ENCODE measurements at regions not wholly inside any gene's neighbourhood (a gene's known extent, or its start where the extent isn't known, plus 50 kb on each side); places are given as distances from the start of the nearest gene placed in this dataset.

- Histone ChIP-seq H3K9me3 (ENCODE audit: control insufficient read depth in 1 of 2, insufficient read depth in 1 of 2, low read length in 2 of 2) (no peaks in the 10 kb centered on the region), H3K4me3 (ENCODE audit: low read length) (no peak overlapping the region), H3K4me1 (ENCODE audit: insufficient read depth, low read length) (no peaks in the 10 kb centered on the region), H3K27me3 (ENCODE audit: control insufficient read depth in 1 of 2, insufficient read depth in 2 of 2, low read length in 2 of 2) (no peaks in the 10 kb centered on the region), H3K36me3 (ENCODE audit: insufficient read depth, low read length) (no peaks in the 10 kb centered on the region), H3K27ac (ENCODE audit: low read depth in 1 of 2, low read length in 2 of 2) (no peak overlapping the region)
- no peaks in the 10 kb centered on the region for H3K9me3 Mint-ChIP-seq
- H3K4me3 Mint-ChIP-seq, result no peak overlapping the region
- intact Hi-C loops (cut with DNase I, micrococcal nuclease), result no loop called here
- TF ChIP-seq, protein P1, sequence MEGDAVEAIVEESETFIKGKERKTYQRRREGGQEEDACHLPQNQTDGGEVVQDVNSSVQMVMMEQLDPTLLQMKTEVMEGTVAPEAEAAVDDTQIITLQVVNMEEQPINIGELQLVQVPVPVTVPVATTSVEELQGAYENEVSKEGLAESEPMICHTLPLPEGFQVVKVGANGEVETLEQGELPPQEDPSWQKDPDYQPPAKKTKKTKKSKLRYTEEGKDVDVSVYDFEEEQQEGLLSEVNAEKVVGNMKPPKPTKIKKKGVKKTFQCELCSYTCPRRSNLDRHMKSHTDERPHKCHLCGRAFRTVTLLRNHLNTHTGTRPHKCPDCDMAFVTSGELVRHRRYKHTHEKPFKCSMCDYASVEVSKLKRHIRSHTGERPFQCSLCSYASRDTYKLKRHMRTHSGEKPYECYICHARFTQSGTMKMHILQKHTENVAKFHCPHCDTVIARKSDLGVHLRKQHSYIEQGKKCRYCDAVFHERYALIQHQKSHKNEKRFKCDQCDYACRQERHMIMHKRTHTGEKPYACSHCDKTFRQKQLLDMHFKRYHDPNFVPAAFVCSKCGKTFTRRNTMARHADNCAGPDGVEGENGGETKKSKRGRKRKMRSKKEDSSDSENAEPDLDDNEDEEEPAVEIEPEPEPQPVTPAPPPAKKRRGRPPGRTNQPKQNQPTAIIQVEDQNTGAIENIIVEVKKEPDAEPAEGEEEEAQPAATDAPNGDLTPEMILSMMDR (IDR thresholded peaks at IDR 0.05), result no peak
- no peaks in the 10 kb centered on the region for H3K27me3 Mint-ChIP-seq
- POLR2A ChIA-PET, result interaction anchor here (1.2 to 1.9 kb wide), 2 partner anchors 12 to 21 kb away, joined by 3 to 4 read pairs; no protein-coding TSS in a partner anchor
- no peaks in the 10 kb centered on the region for H3K36me3 Mint-ChIP-seq (ENCODE audit: low read depth)
- ATAC-seq (ENCODE audit: poor library complexity) (no peak), DNase-seq (no peak)
- H3K4me1 Mint-ChIP-seq (ENCODE audit: low read depth), result peaks cover 9% of the 10 kb centered on the region
- H3K27ac Mint-ChIP-seq, result no peak overlapping the region
- CTCF ChIA-PET, result interaction anchor here (2.0 kb wide), 1 partner anchor 12 kb away, joined by 7 read pairs; no protein-coding TSS in a partner anchor
Observed at GRCh38 chr13:30126903-30127428, 180.4 kb downstream of the KATNAL1 start.

DNA sequence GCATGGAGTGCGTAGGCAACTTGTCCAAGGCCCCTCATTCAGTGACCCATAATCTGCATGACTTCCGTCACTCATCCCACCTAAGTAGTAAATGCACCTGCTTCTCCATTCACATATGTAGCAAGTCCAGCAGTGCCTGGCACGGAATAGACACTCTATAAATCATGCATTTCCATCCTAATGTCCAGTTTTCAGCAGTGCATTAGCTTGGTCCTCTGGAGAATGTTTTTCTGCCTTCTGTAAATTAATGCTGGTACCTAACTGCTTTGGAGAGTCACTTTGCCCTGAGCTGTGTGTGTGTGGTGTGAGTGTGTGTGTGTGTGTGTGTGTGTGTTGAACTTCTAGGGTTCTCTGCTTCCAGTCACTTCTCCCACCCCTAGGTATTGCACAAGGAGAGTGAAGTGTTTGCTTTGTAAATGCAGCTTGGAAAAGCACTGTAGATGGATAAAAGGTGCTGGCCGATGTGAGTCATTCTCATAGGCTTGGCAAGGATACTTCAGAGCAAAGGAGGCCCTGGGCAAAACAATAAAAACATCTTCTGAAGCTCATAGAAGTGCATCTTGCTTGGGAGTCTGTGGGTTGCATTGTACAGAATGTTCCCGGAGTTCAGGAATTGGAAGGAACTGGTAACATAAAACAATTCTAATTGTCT is 181.8 kb downstream of the KATNAL1 start:
- no peak for ATAC-seq (ENCODE audit: poor library complexity)
- Mint-ChIP-seq H3K27me3 (no peaks in the 10 kb centered on the region), H3K36me3 (ENCODE audit: low read depth) (no peaks in the 10 kb centered on the region), H3K4me1 (ENCODE audit: low read depth) (peaks cover 23% of the 10 kb centered on the region), H3K27ac (no peak overlapping the region), H3K9me3 (no peaks in the 10 kb centered on the region), H3K4me3 (no peak overlapping the region)
- ChIA-PET CTCF (interaction anchor here (0.9 kb wide), 1 partner anchor 11 kb away, joined by 3 read pairs; no protein-coding TSS in a partner anchor), POLR2A (interaction anchor here (1.9 kb wide), 1 partner anchor 23 kb away, joined by 4 read pairs; no protein-coding TSS in a partner anchor)
- Histone ChIP-seq H3K4me3 (ENCODE audit: low read length) (no peak overlapping the region), H3K27me3 (ENCODE audit: control insufficient read depth in 1 of 2, insufficient read depth in 2 of 2, low read length in 2 of 2) (no peaks in the 10 kb centered on the region), H3K36me3 (ENCODE audit: insufficient read depth, low read length) (no peaks in the 10 kb centered on the region), H3K9me3 (ENCODE audit: control insufficient read depth in 1 of 2, insufficient read depth in 1 of 2, low read length in 2 of 2) (no peaks in the 10 kb centered on the region), H3K4me1 (ENCODE audit: insufficient read depth, low read length) (peaks cover 4% of the 10 kb centered on the region), H3K27ac (ENCODE audit: low read depth in 1 of 2, low read length in 2 of 2) (no peak overlapping the region)
- no peak for DNase-seq
- TF ChIP-seq, protein P1 (IDR thresholded peaks at IDR 0.05), result no peak
- intact Hi-C loops (cut with DNase I, micrococcal nuclease), result no loop called here

GRCh38 chr13:30124131-30124768 is 183.1 kb downstream of the KATNAL1 start:
- no peak overlapping the region for H3K4me3 ChIP-seq (ENCODE audit: low read length)
- peaks cover 15% of the 10 kb centered on the region for H3K4me1 ChIP-seq (ENCODE audit: insufficient read depth, low read length)
- intact Hi-C loops (cut with DNase I, micrococcal nuclease), result no loop called here
- DNase-seq (no peak), ATAC-seq (ENCODE audit: poor library complexity) (no peak)
- H3K36me3 ChIP-seq (ENCODE audit: insufficient read depth, low read length), result no peaks in the 10 kb centered on the region
- H3K9me3 ChIP-seq (ENCODE audit: control insufficient read depth in 1 of 2, insufficient read depth in 1 of 2, low read length in 2 of 2), result no peaks in the 10 kb centered on the region
- Mint-ChIP-seq H3K27me3 (no peaks in the 10 kb centered on the region), H3K4me3 (no peak overlapping the region), H3K4me1 (ENCODE audit: low read depth) (peaks cover 36% of the 10 kb centered on the region), H3K27ac (no peak overlapping the region), H3K36me3 (ENCODE audit: low read depth) (no peaks in the 10 kb centered on the region), H3K9me3 (no peaks in the 10 kb centered on the region)
- CTCF ChIA-PET, result interaction anchor here (4.2 kb wide), 1 partner anchor 8 kb away, joined by 20 read pairs; no protein-coding TSS in a partner anchor
- POLR2A ChIA-PET, result no interaction called here
- no peaks in the 10 kb centered on the region for H3K27me3 ChIP-seq (ENCODE audit: control insufficient read depth in 1 of 2, insufficient read depth in 2 of 2, low read length in 2 of 2)
- TF ChIP-seq, protein P1 (IDR thresholded peaks at IDR 0.05), result no peak
- no peak overlapping the region for H3K27ac ChIP-seq (ENCODE audit: low read depth in 1 of 2, low read length in 2 of 2)
